HUES64 (cell line): ENCODE measurements at regions not wholly inside any gene's neighbourhood (a gene's known extent, or its start where the extent isn't known, plus 50 kb on each side); places are given as distances from the start of the nearest gene placed in this dataset.

Experiments used
- H3K27ac ChIP-seq: 2 replicates; pipeline ENCODE4 v1.7.0; 2013; ENCODE audit warnings: low read depth, low read length, inconsistent platforms
- H3K27me3 ChIP-seq: 2 replicates; pipeline ENCODE4 v1.6.1; 2013; ENCODE audit warnings: mild to moderate bottlenecking, low read length; ENCODE audit not compliant: insufficient read depth
- H3K36me3 ChIP-seq: 2 replicates; pipeline ENCODE4 v1.6.1; 2013; ENCODE audit warnings: mild to moderate bottlenecking, low read length; ENCODE audit not compliant: insufficient read depth
- H3K4me1 ChIP-seq: 2 replicates; pipeline ENCODE4 v1.6.1; 2013; ENCODE audit warnings: mild to moderate bottlenecking, low read length, moderate library complexity; ENCODE audit not compliant: insufficient read depth
- H3K4me3 ChIP-seq: 2 replicates; pipeline ENCODE4 v1.5.1; 2013; ENCODE audit warnings: mild to moderate bottlenecking, low read length, moderate library complexity
- H3K9ac ChIP-seq: 2 replicates; pipeline ENCODE4 v1.6.1; 2013; ENCODE audit warnings: mild to moderate bottlenecking, low read depth, low read length
- H3K9me3 ChIP-seq: 2 replicates; pipeline ENCODE4 v1.6.1; 2013; ENCODE audit warnings: low read depth, low read length; ENCODE audit not compliant: insufficient read depth
- WGBS: fragments of 150-250, 120-280 bp; methylation state at CpG from one replicate; pipeline ENCODE4 v1.1.7; 2013; ENCODE audit warnings: missing lambda C conversion rate; 5-methylcytosine and 5-hydroxymethylcytosine counted together

DNA sequence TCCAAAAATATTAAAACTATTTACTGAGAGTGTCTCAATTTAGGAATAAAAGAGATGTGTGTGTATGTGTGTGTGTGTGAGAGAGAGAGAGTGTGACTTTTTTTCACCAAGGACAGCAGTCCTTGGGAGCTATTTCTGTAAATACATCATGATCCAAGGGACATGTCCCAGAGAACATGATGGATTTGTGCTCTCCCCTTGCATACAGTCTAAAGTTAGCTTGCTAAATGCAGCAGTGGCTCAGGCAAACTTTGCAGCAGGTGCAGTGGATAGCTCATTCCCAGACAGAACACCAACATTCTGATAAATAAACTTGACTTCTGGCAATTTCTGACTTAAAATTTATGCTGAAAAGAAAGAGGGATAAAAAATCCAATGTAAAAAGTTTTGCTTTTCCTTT, 55.4 kb upstream of the SGCD start:
- no peaks in the 10 kb centered on the region for H3K36me3 ChIP-seq
- H3K27ac ChIP-seq = no peak overlapping the region
- H3K4me1 ChIP-seq = peaks cover 8% of the 10 kb centered on the region; the same call in 1 of the 2 replicates
- no peaks in the 10 kb centered on the region for H3K27me3 ChIP-seq
- no peak overlapping the region for H3K4me3 ChIP-seq
- H3K9me3 ChIP-seq = no peaks in the 10 kb centered on the region
- no peak overlapping the region for H3K9ac ChIP-seq

GRCh38 chr5:156272139-156272538, 54.8 kb upstream of the SGCD start:
- Histone ChIP-seq H3K9ac (no peak overlapping the region), H3K9me3 (no peaks in the 10 kb centered on the region), H3K27me3 (no peaks in the 10 kb centered on the region), H3K4me1 (peaks cover 8% of the 10 kb centered on the region; the same call in 1 of the 2 replicates), H3K27ac (no peak overlapping the region), H3K36me3 (no peaks in the 10 kb centered on the region), H3K4me3 (no peak overlapping the region)
- WGBS = 98% methylated on average over 2 of the region's 3 CpGs

DNA sequence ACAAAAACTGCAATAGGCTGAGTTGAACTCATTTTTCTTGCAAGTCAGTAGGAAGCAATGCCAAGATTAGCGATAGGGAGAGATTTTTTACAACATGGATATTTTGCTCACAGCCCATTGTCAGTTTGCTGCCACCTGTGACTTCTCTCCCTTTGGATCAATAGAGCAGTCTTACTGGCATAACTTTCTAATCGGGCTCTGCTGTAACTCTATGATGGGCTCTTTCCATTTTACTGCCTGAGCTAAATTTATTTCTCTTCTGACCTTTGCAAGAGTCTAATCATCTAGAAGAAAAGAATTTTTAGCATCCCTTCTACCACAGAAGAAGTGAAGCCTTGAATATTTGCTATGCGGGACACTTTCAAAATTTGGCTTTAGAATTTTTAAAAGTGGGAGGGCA, 53.6 kb upstream of the SGCD start:
- Histone ChIP-seq H3K36me3 (no peaks in the 10 kb centered on the region), H3K27me3 (no peaks in the 10 kb centered on the region), H3K4me3 (no peak overlapping the region), H3K27ac (no peak overlapping the region), H3K9me3 (no peaks in the 10 kb centered on the region), H3K9ac (no peak overlapping the region), H3K4me1 (peaks cover 8% of the 10 kb centered on the region; the same call in 1 of the 2 replicates)
- 96% methylated on average over 3 of the region's 3 CpGs for WGBS

- Histone ChIP-seq H3K9ac (no peak overlapping the region), H3K27me3 (no peaks in the 10 kb centered on the region), H3K4me3 (no peak overlapping the region), H3K4me1 (peaks cover 8% of the 10 kb centered on the region; the same call in 1 of the 2 replicates), H3K36me3 (no peaks in the 10 kb centered on the region), H3K9me3 (no peaks in the 10 kb centered on the region), H3K27ac (no peak overlapping the region)
- WGBS = 92% methylated on average over 1 of the region's 1 CpG
These were observed 52.5 kb upstream of the SGCD start for GRCh38 chr5:156274453-156274852.
